ENCODE measurements at regions not wholly inside any gene's neighbourhood (a gene's known extent, or its start where the extent isn't known, plus 50 kb on each side); places are given as distances from the start of the nearest gene placed in this dataset.

DNA sequence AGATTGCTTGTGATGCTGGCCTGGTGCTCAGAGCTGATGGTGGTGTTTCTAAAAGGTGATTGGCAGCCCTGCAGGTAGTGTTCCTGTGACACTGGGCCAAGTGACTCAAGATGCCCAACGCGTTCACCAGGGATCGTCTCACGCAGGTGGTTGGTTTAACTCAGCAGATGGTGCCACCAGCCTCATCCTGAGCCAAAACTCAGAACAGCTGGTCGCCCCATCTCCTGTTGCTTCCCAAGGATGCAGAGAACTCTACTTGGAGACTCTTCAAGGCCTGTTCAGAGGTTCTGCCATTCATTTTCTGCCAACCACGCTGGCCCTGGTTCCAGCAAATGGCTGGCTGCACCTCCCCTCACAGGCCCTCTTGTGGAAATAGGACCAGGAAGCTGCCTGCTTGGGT lies 394.4 kb downstream of the CDH26 start:
- 83 to 84% methylated on average over 6 of the region's 6 CpGs for WGBS, 2 donors
- TF ChIP-seq, protein P1, sequence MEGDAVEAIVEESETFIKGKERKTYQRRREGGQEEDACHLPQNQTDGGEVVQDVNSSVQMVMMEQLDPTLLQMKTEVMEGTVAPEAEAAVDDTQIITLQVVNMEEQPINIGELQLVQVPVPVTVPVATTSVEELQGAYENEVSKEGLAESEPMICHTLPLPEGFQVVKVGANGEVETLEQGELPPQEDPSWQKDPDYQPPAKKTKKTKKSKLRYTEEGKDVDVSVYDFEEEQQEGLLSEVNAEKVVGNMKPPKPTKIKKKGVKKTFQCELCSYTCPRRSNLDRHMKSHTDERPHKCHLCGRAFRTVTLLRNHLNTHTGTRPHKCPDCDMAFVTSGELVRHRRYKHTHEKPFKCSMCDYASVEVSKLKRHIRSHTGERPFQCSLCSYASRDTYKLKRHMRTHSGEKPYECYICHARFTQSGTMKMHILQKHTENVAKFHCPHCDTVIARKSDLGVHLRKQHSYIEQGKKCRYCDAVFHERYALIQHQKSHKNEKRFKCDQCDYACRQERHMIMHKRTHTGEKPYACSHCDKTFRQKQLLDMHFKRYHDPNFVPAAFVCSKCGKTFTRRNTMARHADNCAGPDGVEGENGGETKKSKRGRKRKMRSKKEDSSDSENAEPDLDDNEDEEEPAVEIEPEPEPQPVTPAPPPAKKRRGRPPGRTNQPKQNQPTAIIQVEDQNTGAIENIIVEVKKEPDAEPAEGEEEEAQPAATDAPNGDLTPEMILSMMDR (IDR thresholded peaks at IDR 0.05) = no peak

DNA sequence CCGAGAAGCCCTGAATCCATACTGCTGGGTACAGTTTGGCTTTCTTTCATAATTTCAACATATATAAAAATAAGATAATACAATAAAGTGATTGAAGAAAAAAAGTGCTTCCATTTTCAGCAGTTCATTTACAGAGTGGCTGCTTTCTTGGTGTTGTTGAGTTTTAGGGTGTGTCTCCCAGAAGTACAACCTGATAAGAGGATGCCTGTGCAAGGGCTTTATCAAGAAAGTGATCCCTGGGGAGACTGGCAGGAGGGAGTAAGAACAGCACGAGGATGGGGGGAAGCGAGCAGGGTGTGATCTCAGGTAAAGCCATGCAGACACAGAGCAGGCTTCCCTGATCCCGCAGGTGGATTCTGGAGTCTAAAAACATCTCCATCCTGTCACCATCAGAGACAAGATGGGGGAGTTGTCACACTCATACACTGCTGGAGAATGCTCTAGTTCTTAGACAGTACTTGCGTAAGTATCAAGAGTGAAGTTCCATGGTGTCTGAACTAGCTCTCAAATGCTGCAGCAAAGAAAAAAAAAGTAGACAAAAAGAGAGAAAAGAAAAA lies 395.9 kb downstream of the CDH26 start:
- intact Hi-C loops (cut with DNase I) = no loop called here
- no peak overlapping the region for H3K4me3 ChIP-seq
- no peak for DNase-seq
- no peaks in the 10 kb centered on the region for H3K4me1 ChIP-seq
- H3K36me3 ChIP-seq = no peaks in the 10 kb centered on the region
- WGBS, 2 donors = 65 to 74% methylated on average over 5 of the region's 5 CpGs
- peaks cover 0 to 5% (median 0%) of the 10 kb centered on the region in 7 donors for H3K27me3 ChIP-seq
- TF ChIP-seq, protein P1 (IDR thresholded peaks at IDR 0.05) = no peak
- ATAC-seq = no peak
- no peak overlapping the region for H3K27ac ChIP-seq
- no peaks in the 10 kb centered on the region for H3K9me3 ChIP-seq

More for the DNA sequence above, 394.4 kb downstream of the CDH26 start:
- DNase-seq (no peak), ATAC-seq (no peak)
- no peaks in the 10 kb centered on the region for H3K9me3 ChIP-seq
- no peaks in the 10 kb centered on the region for H3K36me3 ChIP-seq
- intact Hi-C loops (cut with DNase I) = no loop called here
- H3K4me3 ChIP-seq = no peak overlapping the region
- no peak overlapping the region for H3K27ac ChIP-seq
- H3K27me3 ChIP-seq = peaks cover 0 to 5% (median 0%) of the 10 kb centered on the region in 7 donors
- no peaks in the 10 kb centered on the region for H3K4me1 ChIP-seq

DNA sequence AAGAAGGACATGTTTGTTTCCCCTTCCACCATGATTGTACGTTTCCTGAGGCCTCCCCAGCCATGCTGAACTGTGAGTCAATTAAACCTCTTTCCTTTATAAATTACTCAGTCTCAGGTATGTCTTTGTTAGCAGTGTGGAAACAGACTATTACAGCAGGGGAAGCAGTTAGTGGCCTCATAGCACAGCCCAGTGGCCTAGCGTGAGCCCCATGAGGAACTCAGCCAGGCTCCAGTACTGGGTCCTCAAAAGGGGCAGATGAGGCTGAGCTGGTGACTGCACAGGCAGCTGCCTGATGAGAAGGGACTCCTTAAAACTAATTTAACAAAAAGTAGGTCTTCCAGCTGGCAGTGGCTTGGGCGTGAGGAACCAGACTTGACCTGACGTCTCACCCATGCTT lies 399.9 kb downstream of the CDH26 start:
- H3K27me3 ChIP-seq = peaks cover 0 to 5% (median 0%) of the 10 kb centered on the region in 7 donors
- DNase-seq (no peak), ATAC-seq (no peak)
- no peak overlapping the region for H3K4me3 ChIP-seq
- H3K36me3 ChIP-seq = no peaks in the 10 kb centered on the region
- TF ChIP-seq, protein P1 (IDR thresholded peaks at IDR 0.05) = no peak
- WGBS, 2 donors = 73 to 83% methylated on average over 4 of the region's 4 CpGs
- H3K9me3 ChIP-seq = no peaks in the 10 kb centered on the region
- no peaks in the 10 kb centered on the region for H3K4me1 ChIP-seq
- intact Hi-C loops (cut with DNase I) = no loop called here
- no peak overlapping the region for H3K27ac ChIP-seq

DNA sequence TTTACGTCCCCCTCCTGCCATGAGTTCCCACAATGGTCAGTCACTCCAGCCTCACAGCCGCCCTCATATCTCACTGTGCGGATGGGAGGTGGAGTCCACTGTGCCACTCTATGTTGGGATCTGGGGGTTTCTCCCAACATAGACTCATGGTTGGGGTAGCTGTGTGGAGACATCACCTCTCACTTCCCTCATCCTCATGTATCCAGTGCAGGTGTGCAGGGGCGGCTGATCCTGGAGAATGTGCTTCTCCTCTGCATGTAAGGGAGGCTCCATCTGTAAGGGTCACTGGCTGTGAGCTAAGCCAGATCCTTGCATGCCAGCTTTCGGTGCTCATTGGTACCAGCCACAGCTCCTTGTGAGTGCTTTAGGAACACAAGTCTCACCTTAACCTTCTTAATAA lies 400.8 kb downstream of the CDH26 start:
- Histone ChIP-seq H3K27me3 (no peaks in the 10 kb centered on the region), H3K36me3 (no peaks in the 10 kb centered on the region), H3K27ac (no peak overlapping the region), H3K4me3 (no peak overlapping the region), H3K9me3 (no peaks in the 10 kb centered on the region), H3K4me1 (no peaks in the 10 kb centered on the region)
- ATAC-seq (no peak), DNase-seq (no peak)
- WGBS, 2 donors = 91 to 97% methylated on average over 5 of the region's 5 CpGs
- intact Hi-C loops (cut with DNase I) = no loop called here
- TF ChIP-seq, protein P1 (IDR thresholded peaks at IDR 0.05) = no peak

All from heart right ventricle (tissue), 16 donors.